ENCODE measurements at regions not wholly inside any gene's neighbourhood (a gene's known extent, or its start where the extent isn't known, plus 50 kb on each side); places are given as distances from the start of the nearest gene placed in this dataset.

- TF ChIP-seq, protein P1, sequence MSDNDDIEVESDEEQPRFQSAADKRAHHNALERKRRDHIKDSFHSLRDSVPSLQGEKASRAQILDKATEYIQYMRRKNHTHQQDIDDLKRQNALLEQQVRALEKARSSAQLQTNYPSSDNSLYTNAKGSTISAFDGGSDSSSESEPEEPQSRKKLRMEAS (IDR thresholded peaks at IDR 0.05; ENCODE audit: low read depth, low read length) = no peak
- TF ChIP-seq CTCF (IDR thresholded peaks at IDR 0.05; ENCODE audit: low read depth, low read length) (no peak), POLR2A (IDR thresholded peaks at IDR 0.05; ENCODE audit: extremely low read depth, insufficient read length) (no peak), MYC (IDR thresholded peaks at IDR 0.05; ENCODE audit: low read depth, low read length) (no peak)
- no peak overlapping the region for H3K4me3 ChIP-seq (ENCODE audit: low read depth, low read length)
Measured at GRCh38 chr16:62298600-62298999, 262.4 kb upstream of the CDH8 start.

DNA sequence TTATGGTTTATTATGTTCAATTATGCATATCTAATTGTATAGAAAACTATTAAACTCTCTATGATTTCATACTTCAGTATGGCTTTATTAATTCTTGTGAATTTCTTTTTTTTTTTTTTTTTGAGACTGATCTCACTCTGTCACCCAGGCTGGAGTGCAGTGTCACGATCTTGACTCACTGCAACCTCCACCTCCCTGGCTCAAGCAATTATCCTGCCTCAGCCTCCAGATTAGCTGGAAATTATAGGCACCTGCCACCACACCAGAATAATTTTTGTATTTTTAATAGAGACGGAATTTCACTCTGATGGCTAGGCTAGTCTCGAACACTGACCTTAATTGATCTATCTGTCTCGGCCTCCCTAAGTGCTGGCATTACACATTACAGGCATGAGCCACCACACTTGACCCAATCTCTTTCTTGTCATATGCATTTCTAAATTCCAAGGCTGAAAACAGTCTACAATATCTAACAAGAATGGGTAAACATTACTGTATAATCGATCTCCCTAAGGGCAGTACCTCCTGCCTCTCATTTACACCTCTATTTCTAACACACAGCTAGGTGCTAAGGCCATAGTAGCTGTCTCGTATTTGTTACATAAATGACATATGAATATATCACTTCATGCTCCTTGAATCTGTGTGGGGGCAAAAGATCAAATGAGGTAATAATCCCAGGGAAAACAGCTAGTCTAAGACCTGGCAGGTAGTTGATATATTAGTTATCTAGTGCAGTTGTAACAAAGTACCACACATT is 258.2 kb upstream of the CDH8 start:
- no peak overlapping the region for H3K4me3 ChIP-seq (ENCODE audit: low read depth, low read length)
- TF ChIP-seq POLR2A (IDR thresholded peaks at IDR 0.05; ENCODE audit: extremely low read depth, insufficient read length) = no peak
- no peak for TF ChIP-seq MYC (IDR thresholded peaks at IDR 0.05; ENCODE audit: low read depth, low read length)
- TF ChIP-seq CTCF (IDR thresholded peaks at IDR 0.05; ENCODE audit: low read depth, low read length) = no peak
- TF ChIP-seq, protein P1 (IDR thresholded peaks at IDR 0.05; ENCODE audit: low read depth, low read length) = no peak

More at GRCh38 chr16:62298600-62298999, 262.4 kb upstream of the CDH8 start:
- DNase-seq (ENCODE audit: low read depth) = no peak

DNA sequence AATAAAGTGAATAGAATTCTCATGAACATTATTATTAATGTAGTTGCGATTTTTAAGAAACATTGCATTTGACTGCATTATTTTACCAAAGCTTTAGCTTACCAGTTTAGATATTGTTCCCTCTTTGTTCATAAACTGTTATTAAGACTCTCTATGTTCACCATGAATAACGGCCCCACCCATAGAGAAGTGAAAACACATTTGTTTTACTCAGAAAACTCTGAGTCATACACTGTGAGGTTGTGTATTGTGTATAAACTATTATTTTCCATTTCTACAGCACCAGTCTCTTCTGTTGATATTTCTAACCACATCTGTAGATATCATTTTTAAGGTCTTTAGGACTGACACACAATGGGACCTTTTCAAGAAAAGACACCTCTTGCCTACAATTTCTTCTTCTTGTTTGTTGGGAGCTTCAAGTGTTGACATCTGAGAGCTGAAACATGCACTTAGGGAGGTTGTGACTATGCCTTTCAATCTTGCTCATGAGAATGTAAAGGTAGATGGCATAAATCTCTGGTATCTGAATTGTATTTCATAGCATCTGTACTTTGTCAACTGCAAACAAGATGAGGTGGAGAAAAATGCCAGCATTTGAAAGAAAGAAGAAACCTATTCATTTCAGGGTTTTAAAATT is 252.9 kb upstream of the CDH8 start:
- no peak for DNase-seq (ENCODE audit: low read depth)
- no peak overlapping the region for H3K4me3 ChIP-seq (ENCODE audit: low read depth, low read length)
- TF ChIP-seq, protein P1 (IDR thresholded peaks at IDR 0.05; ENCODE audit: low read depth, low read length) = no peak
- TF ChIP-seq POLR2A (IDR thresholded peaks at IDR 0.05; ENCODE audit: extremely low read depth, insufficient read length) = no peak
- no peak for TF ChIP-seq CTCF (IDR thresholded peaks at IDR 0.05; ENCODE audit: low read depth, low read length)
- no peak for TF ChIP-seq MYC (IDR thresholded peaks at IDR 0.05; ENCODE audit: low read depth, low read length)

More for the DNA sequence above, 258.2 kb upstream of the CDH8 start:
- DNase-seq (ENCODE audit: low read depth) = no peak

DNA sequence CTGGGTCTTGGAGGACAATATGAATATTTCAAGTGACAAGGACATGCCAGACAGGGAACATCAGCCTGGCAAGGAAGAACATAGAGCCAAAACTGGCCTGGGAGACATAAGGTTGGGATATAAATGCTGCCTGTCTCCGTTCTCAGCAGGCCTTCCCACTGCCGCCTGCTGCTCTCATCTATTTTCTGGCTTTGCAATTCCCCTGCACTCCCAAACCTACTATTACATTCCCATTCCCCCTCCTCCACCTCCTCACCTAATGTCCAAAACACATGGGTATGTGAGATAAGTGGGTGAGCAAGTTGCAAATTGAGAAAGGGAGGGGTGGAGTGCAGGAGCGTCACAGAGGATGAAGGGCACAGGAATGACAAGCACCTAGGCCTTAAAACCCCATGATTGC is 244.3 kb upstream of the CDH8 start:
- TF ChIP-seq POLR2A (IDR thresholded peaks at IDR 0.05; ENCODE audit: extremely low read depth, insufficient read length) (no peak), MYC (IDR thresholded peaks at IDR 0.05; ENCODE audit: low read depth, low read length) (no peak), CTCF (IDR thresholded peaks at IDR 0.05; ENCODE audit: low read depth, low read length) (no peak)
- TF ChIP-seq, protein P1 (IDR thresholded peaks at IDR 0.05; ENCODE audit: low read depth, low read length) = no peak
- no peak for DNase-seq (ENCODE audit: low read depth)
- H3K4me3 ChIP-seq (ENCODE audit: low read depth, low read length) = no peak overlapping the region

- TF ChIP-seq MYC (IDR thresholded peaks at IDR 0.05; ENCODE audit: low read depth, low read length) (no peak), CTCF (IDR thresholded peaks at IDR 0.05; ENCODE audit: low read depth, low read length) (no peak), POLR2A (IDR thresholded peaks at IDR 0.05; ENCODE audit: extremely low read depth, insufficient read length) (no peak)
- TF ChIP-seq, protein P1 (IDR thresholded peaks at IDR 0.05; ENCODE audit: low read depth, low read length) = no peak
Measured at GRCh38 chr16:62277942-62278341, 241.7 kb upstream of the CDH8 start.

More at GRCh38 chr16:62277942-62278341, 241.7 kb upstream of the CDH8 start:
- H3K4me3 ChIP-seq (ENCODE audit: low read depth, low read length) = no peak overlapping the region
- DNase-seq (ENCODE audit: low read depth) = no peak
